HCT116 (cell line): ENCODE measurements at regions not wholly inside any gene's neighbourhood (a gene's known extent, or its start where the extent isn't known, plus 50 kb on each side); places are given as distances from the start of the nearest gene placed in this dataset.

ENCODE experiments used
- ATAC-seq: fragments of 200-7000 bp; cut with Tn5 transposase; 2 replicates; pipeline ENCODE4 v1.9.1; 2020; ENCODE audit warnings: mild to moderate bottlenecking, moderate library complexity
- BruUV-seq: library from RNA; stranded (reverse); fragments of 400-500 nt; replicated peaks from 2 replicates; lab custom pipeline; 2021; lab: Mats Ljungman, UMichigan
- CTCF ChIA-PET: fragments of 300-600 bp; sonication (Branson Sonifier 250); formaldehyde crosslinking; loops from one replicate; lab custom pipeline; 2021; ENCODE audit warnings: antibody characterized with exemption; lab: Charles Lee
- POLR2A ChIA-PET: fragments of 300-600, 350-600 bp; sonication (Branson Sonifier 250); formaldehyde crosslinking; loops from one replicate; lab custom pipeline; 2021; ENCODE audit warnings: antibody characterized with exemption; lab: Charles Lee
- RAD21 ChIA-PET, 2 experiments: fragments of 300-600 bp; sonication (Branson Sonifier 250); formaldehyde crosslinking; loops; one replicate each; lab custom pipeline; 2023; ENCODE audit warnings: low total read pairs in 2 of 2; ENCODE audit not compliant: uncharacterized antibody in 2 of 2, unreplicated experiment in 2 of 2, low non-redundant PET in 1 of 2; lab: Charles Lee
- DNase-seq: peaks from one replicate; pipeline ENCODE4 v3.0.0-alpha.2; 2010; ENCODE audit warnings: low read depth, low spot score
- H2AFZ ChIP-seq: fragments of 200-600 bp; shearing (Covaris generic), sonication (generic); 2 replicates; pipeline ENCODE4 v1.6.1; 2017; ENCODE audit warnings: low read depth, mixed run types, mixed read lengths, antibody characterized with exemption, low read length; ENCODE audit not compliant: poor library complexity, severe bottlenecking
- H3K27ac ChIP-seq: 2 replicates; pipeline ENCODE4 v1.5.1; 2012; ENCODE audit warnings: low read depth, low read length
- H3K27me3 ChIP-seq: fragments of 200-600 bp; sonication (generic); 2 replicates; pipeline ENCODE4 v1.6.1; 2016; ENCODE audit warnings: mixed run types, low read length, mixed read lengths; ENCODE audit not compliant: insufficient read depth
- H3K36me3 ChIP-seq, 2 experiments: fragments of 200-500 bp in 1 of 2; fragments of 200-600 bp in 1 of 2; sonication (Bioruptor generic) in 1 of 2; sonication (generic) in 1 of 2; 2 replicates each; pipeline versions ENCODE4 v1.5.1 to v1.6.1; 2014 to 2016; ENCODE audit warnings: low read length in 2 of 2, inconsistent platforms in 1 of 2, mixed read lengths in 1 of 2, mixed run types in 1 of 2; ENCODE audit not compliant: insufficient read depth in 2 of 2, control insufficient read depth in 1 of 2
- H3K4me1 ChIP-seq, 2 experiments: fragments of 200-600 bp in 1 of 2; sonication (generic) in 1 of 2; 2 replicates each; pipeline versions ENCODE4 v1.5.1 to v1.6.1; 2012 to 2017; ENCODE audit warnings: low read length in 2 of 2, inconsistent platforms in 1 of 2, mild to moderate bottlenecking in 1 of 2, mixed read lengths in 1 of 2, mixed run types in 1 of 2, moderate library complexity in 1 of 2; ENCODE audit not compliant: insufficient read depth in 2 of 2, control insufficient read depth in 1 of 2
- H3K4me2 ChIP-seq: fragments of 200-600 bp; sonication (generic); 2 replicates; pipeline ENCODE4 v1.6.1; 2017; ENCODE audit warnings: mixed run types, low read length, mixed read lengths
- H3K4me3 ChIP-seq, 2 experiments: fragments of 200-600 bp in 1 of 2; sonication (generic) in 1 of 2; replicated peaks in 1 of 2; 2 replicates each; pipeline ENCODE4 v1.5.1; 2011 to 2016; ENCODE audit warnings: low read length in 2 of 2, control low read depth in 1 of 2, low read depth in 1 of 2, mild to moderate bottlenecking in 1 of 2, mixed read lengths in 1 of 2, mixed run types in 1 of 2
- H3K79me2 ChIP-seq: fragments of 200-600 bp; sonication (generic); 2 replicates; pipeline ENCODE4 v1.6.1; 2017; ENCODE audit warnings: mild to moderate bottlenecking, mixed run types, low read length, moderate library complexity, mixed read lengths; ENCODE audit not compliant: insufficient read depth
- H3K9ac ChIP-seq: fragments of 200-600 bp; sonication (generic); 2 replicates; pipeline ENCODE4 v1.6.1; 2016; ENCODE audit warnings: low read length, mixed read lengths
- H3K9me2 ChIP-seq: fragments of 200-600 bp; sonication (generic), shearing (Covaris generic); 2 replicates; pipeline ENCODE4 v1.6.1; 2017; ENCODE audit warnings: mixed run types, mild to moderate bottlenecking, moderate library complexity; ENCODE audit not compliant: insufficient read depth
- H3K9me3 ChIP-seq, 2 experiments: fragments of 200-500 bp in 1 of 2; fragments of 200-600 bp in 1 of 2; sonication (Bioruptor generic) in 1 of 2; sonication (generic) in 1 of 2; 2 replicates each; pipeline ENCODE4 v1.6.1; 2014 to 2017; ENCODE audit warnings: low read length in 2 of 2, mixed read lengths in 2 of 2, inconsistent platforms in 1 of 2, low read depth in 1 of 2, mild to moderate bottlenecking in 1 of 2, mixed run types in 1 of 2, moderate library complexity in 1 of 2; ENCODE audit not compliant: control insufficient read depth in 1 of 2, insufficient read depth in 1 of 2
- H4K20me1 ChIP-seq: fragments of 200-600 bp; sonication (generic), shearing (Covaris generic); 2 replicates; pipeline ENCODE4 v1.6.1; 2017; ENCODE audit warnings: mixed run types, mild to moderate bottlenecking, moderate library complexity; ENCODE audit not compliant: insufficient read depth
- CBX3 ChIP-seq: IDR thresholded peaks from 2 replicates; pipeline ENCODE4 v1.6.1; 2012; ENCODE audit warnings: low read depth
- CEBPB ChIP-seq: IDR thresholded peaks from 2 replicates; pipeline ENCODE4 v1.6.1; 2012; ENCODE audit warnings: low read depth
- CTCF ChIP-seq, 3 experiments: fragments of 200-600 bp in 1 of 3; sonication (generic) in 1 of 3; IDR thresholded peaks in 2 of 3; conservative IDR thresholded peaks in 1 of 3; 2 replicates each; pipeline ENCODE4 v1.5.1; 2012 to 2017; ENCODE audit warnings: low read depth in 2 of 3, low read length in 2 of 3, antibody characterized with exemption in 1 of 3, borderline replicate concordance in 1 of 3, control low read depth in 1 of 3, mild to moderate bottlenecking in 1 of 3, mixed read lengths in 1 of 3, mixed run types in 1 of 3, moderate library complexity in 1 of 3; ENCODE audit not compliant: insufficient read depth in 1 of 3
- EGR1 ChIP-seq: IDR thresholded peaks from 2 replicates; pipeline ENCODE4 v1.6.1; 2012; ENCODE audit warnings: low read depth
- ELF1 ChIP-seq: IDR thresholded peaks from 2 replicates; pipeline ENCODE4 v1.6.1; 2012; ENCODE audit warnings: low read depth, borderline replicate concordance
- EZH2 ChIP-seq: fragments of 200-600 bp; sonication (generic); IDR thresholded peaks from 2 replicates; pipeline ENCODE4 v1.6.1; 2017; ENCODE audit warnings: antibody characterized with exemption, mixed run types
- EZH2phosphoT487 ChIP-seq: fragments of 200-600 bp; IDR thresholded peaks from 2 replicates; pipeline ENCODE4 v1.6.1; 2018; ENCODE audit warnings: antibody characterized with exemption, borderline replicate concordance
- FOSL1 ChIP-seq: IDR thresholded peaks from 2 replicates; pipeline ENCODE4 v1.6.1; 2012; ENCODE audit warnings: low read depth
- JUND ChIP-seq: IDR thresholded peaks from 2 replicates; pipeline ENCODE4 v1.6.1; 2012
- MAX ChIP-seq: IDR thresholded peaks from 2 replicates; pipeline ENCODE4 v1.6.1; 2012
- POLR2A ChIP-seq: IDR thresholded peaks from 2 replicates; pipeline ENCODE4 v1.7.0; 2011; ENCODE audit warnings: borderline replicate concordance; ENCODE audit not compliant: insufficient read depth, insufficient read length; ENCODE audit errors: extremely low read depth
- RAD21 ChIP-seq: IDR thresholded peaks from 2 replicates; pipeline ENCODE4 v1.6.1; 2012; ENCODE audit warnings: low read depth, mild to moderate bottlenecking
- REST ChIP-seq: IDR thresholded peaks from 2 replicates; pipeline ENCODE4 v1.6.1; 2012; ENCODE audit warnings: low read depth
- SRF ChIP-seq: IDR thresholded peaks from 2 replicates; pipeline ENCODE4 v1.6.1; 2012; ENCODE audit warnings: low read depth
- TCF7L2 ChIP-seq: IDR thresholded peaks from 2 replicates; pipeline ENCODE4 v1.7.0; 2011; ENCODE audit warnings: borderline replicate concordance, inconsistent platforms; ENCODE audit not compliant: insufficient read depth, insufficient read length; ENCODE audit errors: extremely low read depth
- YY1 ChIP-seq: IDR thresholded peaks from 2 replicates; pipeline ENCODE4 v1.6.1; 2011; ENCODE audit warnings: low read length, low read depth, moderate library complexity, mild to moderate bottlenecking; ENCODE audit not compliant: insufficient replicate concordance; ENCODE audit errors: extremely low read depth
- ZBTB33 ChIP-seq: IDR thresholded peaks from 2 replicates; pipeline ENCODE4 v1.6.1; 2011; ENCODE audit warnings: mild to moderate bottlenecking, low read length, moderate library complexity; ENCODE audit not compliant: insufficient replicate concordance; ENCODE audit errors: extremely low read depth
- ZFX ChIP-seq: fragments of 450-650 bp; IDR thresholded peaks from 2 replicates; pipeline ENCODE4 v1.6.1; 2017
- ZNF274 ChIP-seq: fragments of 200-500 bp; sonication (Bioruptor generic); IDR thresholded peaks from 2 replicates; pipeline ENCODE4 v1.6.1; 2014; ENCODE audit warnings: mild to moderate bottlenecking, low read depth, low read length, inconsistent platforms
- intact Hi-C: fragments of 100-400 bp; cut with micrococcal nuclease; formaldehyde crosslinking; loops from 2 replicates; pipeline ENCODE4 v1.10.0; 2022

GRCh38 chr4:130393642-130394041 lies 1297.7 kb downstream of the C4orf33 start:
- ChIA-PET RAD21 (no interaction called here), CTCF (no interaction called here)
- DNase-seq, result no peak

More at GRCh38 chr4:130393642-130394041, 1297.7 kb downstream of the C4orf33 start:
- Histone ChIP-seq H3K9me2 (no peaks in the 10 kb centered on the region), H3K9me3 (no peaks in the 10 kb centered on the region), H3K4me3 (no peak overlapping the region), H3K9ac (no peak overlapping the region), H3K27me3 (no peaks in the 10 kb centered on the region), H3K27ac (no peak overlapping the region), H3K36me3 (no peaks in the 10 kb centered on the region), H3K4me2 (no peak overlapping the region), H2AFZ (no peak overlapping the region), H3K4me1 (no peaks in the 10 kb centered on the region), H3K79me2 (no peaks in the 10 kb centered on the region), H4K20me1 (no peaks in the 10 kb centered on the region; the same call in 1 of the 2 replicates)
- intact Hi-C loops, result no loop called here
- ATAC-seq, result no peak
- no TSS peak for BruUV-seq
- TF ChIP-seq JUND, result no peak
- no peak for TF ChIP-seq FOSL1
- no peak for TF ChIP-seq POLR2A
- no peak for TF ChIP-seq CBX3
- TF ChIP-seq EZH2phosphoT487, result no peak
- TF ChIP-seq YY1, result no peak
- no peak for TF ChIP-seq EZH2
- no peak for TF ChIP-seq REST
- TF ChIP-seq RAD21, result no peak
- no peak for TF ChIP-seq MAX
- no peak for TF ChIP-seq ZNF274
- TF ChIP-seq ZBTB33, result no peak
- TF ChIP-seq ELF1, result no peak
- TF ChIP-seq EGR1, result no peak
- no peak for TF ChIP-seq CEBPB
- no peak for TF ChIP-seq ZFX
- no peak for TF ChIP-seq CTCF (IDR thresholded peaks at IDR 0.05 in 2 of 3, conservative IDR thresholded peaks at IDR 0.05 in 1 of 3; ENCODE audit: borderline replicate concordance in 1 of 3, insufficient read depth in 1 of 3, low read depth in 2 of 3, low read length in 2 of 3)
- no peak for TF ChIP-seq SRF
- TF ChIP-seq TCF7L2, result no peak
- POLR2A ChIA-PET, result no interaction called here
